ENCODE measurements at regions not wholly inside any gene's neighbourhood (a gene's known extent, or its start where the extent isn't known, plus 50 kb on each side); places are given as distances from the start of the nearest gene placed in this dataset.

- H3K9me3 ChIP-seq (ENCODE audit: control insufficient read depth, low read length) = no peaks in the 10 kb centered on the region
- no peaks in the 10 kb centered on the region for H3K79me2 ChIP-seq
- no peak for TF ChIP-seq CTCF (IDR thresholded peaks at IDR 0.05)
- H3K4me1 ChIP-seq = no peaks in the 10 kb centered on the region
- no peaks in the 10 kb centered on the region for H3K36me3 ChIP-seq (ENCODE audit: control insufficient read depth, insufficient read depth, low read length)
- H3K27ac ChIP-seq = no peak overlapping the region
- H3K4me2 ChIP-seq (ENCODE audit: low read length) = no peak overlapping the region
- H3K4me3 ChIP-seq (ENCODE audit: low read depth, low read length) = no peak overlapping the region
- H2AFZ ChIP-seq = no peak overlapping the region
- no peaks in the 10 kb centered on the region for H3K27me3 ChIP-seq (ENCODE audit: control insufficient read depth, insufficient read depth, low read length)
- H3K9ac ChIP-seq = no peak overlapping the region
These were observed 284.3 kb downstream of the TAF11L14 start for GRCh38 chr5:17918373-17919104.

- H3K27ac ChIP-seq = no peak overlapping the region
- H3K9me3 ChIP-seq (ENCODE audit: control insufficient read depth, low read length) = no peaks in the 10 kb centered on the region
- no peaks in the 10 kb centered on the region for H3K4me1 ChIP-seq
- H3K9ac ChIP-seq = no peak overlapping the region
- H3K4me2 ChIP-seq (ENCODE audit: low read length) = no peak overlapping the region
- H3K4me3 ChIP-seq (ENCODE audit: low read depth, low read length) = no peak overlapping the region
- no peak for TF ChIP-seq CTCF (IDR thresholded peaks at IDR 0.05)
- H3K27me3 ChIP-seq (ENCODE audit: control insufficient read depth, insufficient read depth, low read length) = no peaks in the 10 kb centered on the region
- H2AFZ ChIP-seq = no peak overlapping the region
- H3K79me2 ChIP-seq = no peaks in the 10 kb centered on the region
- no peaks in the 10 kb centered on the region for H3K36me3 ChIP-seq (ENCODE audit: control insufficient read depth, insufficient read depth, low read length)
These were observed 291.0 kb downstream of the TAF11L14 start for GRCh38 chr5:17925276-17925675.

- TF ChIP-seq CTCF (IDR thresholded peaks at IDR 0.05) = no peak
- H3K27ac ChIP-seq = no peak overlapping the region
These were observed 294.3 kb downstream of the TAF11L14 start for GRCh38 chr5:17928581-17928981.

DNA sequence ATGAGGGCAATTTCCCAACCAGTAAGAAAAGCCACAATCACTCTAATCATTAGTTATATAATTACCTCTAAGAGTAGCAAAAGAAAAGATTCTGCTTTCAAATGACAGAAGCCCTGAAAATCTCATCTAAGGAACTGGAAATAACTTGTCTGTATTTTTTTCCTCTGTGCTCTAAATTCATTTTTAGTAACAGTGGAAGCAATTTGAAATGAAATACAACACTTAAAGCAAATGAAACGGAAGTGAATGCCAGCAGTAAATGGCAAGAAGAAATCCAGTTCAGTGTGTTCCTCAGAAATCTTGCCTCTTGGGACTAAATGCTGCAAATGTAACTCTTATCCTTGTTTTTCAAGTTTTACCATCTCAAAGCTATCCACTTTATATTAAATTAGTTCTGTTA is 294.9 kb downstream of the TAF11L14 start:
- Histone ChIP-seq H3K27ac (no peak overlapping the region), H3K79me2 (no peaks in the 10 kb centered on the region), H3K36me3 (ENCODE audit: control insufficient read depth, insufficient read depth, low read length) (no peaks in the 10 kb centered on the region), H3K9ac (no peak overlapping the region), H3K27me3 (ENCODE audit: control insufficient read depth, insufficient read depth, low read length) (no peaks in the 10 kb centered on the region), H3K9me3 (ENCODE audit: control insufficient read depth, low read length) (no peaks in the 10 kb centered on the region), H3K4me3 (ENCODE audit: low read depth, low read length) (no peak overlapping the region), H2AFZ (no peak overlapping the region), H3K4me2 (ENCODE audit: low read length) (no peak overlapping the region), H3K4me1 (no peaks in the 10 kb centered on the region)
- TF ChIP-seq CTCF (IDR thresholded peaks at IDR 0.05) = no peak

More at GRCh38 chr5:17928581-17928981, 294.3 kb downstream of the TAF11L14 start:
- Histone ChIP-seq H3K36me3 (ENCODE audit: control insufficient read depth, insufficient read depth, low read length) (no peaks in the 10 kb centered on the region), H3K9ac (no peak overlapping the region), H2AFZ (no peak overlapping the region), H3K27me3 (ENCODE audit: control insufficient read depth, insufficient read depth, low read length) (no peaks in the 10 kb centered on the region), H3K4me2 (ENCODE audit: low read length) (no peak overlapping the region), H3K79me2 (no peaks in the 10 kb centered on the region), H3K4me1 (no peaks in the 10 kb centered on the region), H3K4me3 (ENCODE audit: low read depth, low read length) (no peak overlapping the region), H3K9me3 (ENCODE audit: control insufficient read depth, low read length) (no peaks in the 10 kb centered on the region)

DNA sequence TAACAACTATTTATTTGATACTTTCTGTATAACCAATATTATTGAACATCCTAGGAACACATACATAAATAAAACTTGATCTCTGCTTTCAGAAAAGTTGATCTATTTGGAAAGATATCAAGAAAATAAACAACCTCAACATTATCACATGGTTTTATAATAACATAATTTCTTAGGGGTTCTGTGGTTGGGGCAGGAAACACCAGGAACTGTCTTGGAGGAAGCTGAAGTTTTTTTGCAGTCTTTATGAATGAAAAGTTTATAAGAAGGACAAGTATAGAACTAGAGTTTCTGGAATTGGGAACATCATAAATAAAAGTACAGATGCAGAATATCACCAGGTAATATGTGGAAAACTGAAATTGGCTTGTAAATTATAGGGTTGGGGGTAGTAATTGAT is 296.1 kb downstream of the TAF11L14 start:
- no peaks in the 10 kb centered on the region for H3K27me3 ChIP-seq (ENCODE audit: control insufficient read depth, insufficient read depth, low read length)
- no peak for TF ChIP-seq CTCF (IDR thresholded peaks at IDR 0.05)

More for the DNA sequence above, 296.1 kb downstream of the TAF11L14 start:
- peaks cover under 1% of the 10 kb centered on the region for H3K36me3 ChIP-seq (ENCODE audit: control insufficient read depth, insufficient read depth, low read length)
- H3K27ac ChIP-seq = no peak overlapping the region
- H3K9ac ChIP-seq = no peak overlapping the region
- no peaks in the 10 kb centered on the region for H3K79me2 ChIP-seq
- no peak overlapping the region for H2AFZ ChIP-seq
- H3K9me3 ChIP-seq (ENCODE audit: control insufficient read depth, low read length) = no peaks in the 10 kb centered on the region
- H3K4me2 ChIP-seq (ENCODE audit: low read length) = no peak overlapping the region
- H3K4me3 ChIP-seq (ENCODE audit: low read depth, low read length) = no peak overlapping the region
- H3K4me1 ChIP-seq = no peaks in the 10 kb centered on the region
